NCI-H2227 (cell line): ENCODE measurements at regions not wholly inside any gene's neighbourhood (a gene's known extent, or its start where the extent isn't known, plus 50 kb on each side); places are given as distances from the start of the nearest gene placed in this dataset.
"Not testable (repeated sequence)": the region's sequence is repeated elsewhere in the genome, so short reads cannot be mapped to it uniquely, and the experiment has no call there.

Source experiments
- DNase-seq: peaks from one replicate; lab custom pipeline; 2025; ENCODE audit not compliant: unreplicated experiment; lab: John Stamatoyannopoulos, UW

- peak; percentile 81 for DNase-seq
These were observed 59.7 kb downstream of the RNF112 start for GRCh38 chr17:19470530-19471261.

- DNase-seq, result not testable (repeated sequence)
These were observed 59.2 kb upstream of the SLC47A1 start for GRCh38 chr17:19474405-19474804.

- not testable (repeated sequence) for DNase-seq
These were observed 57.9 kb upstream of the SLC47A1 start for GRCh38 chr17:19475800-19476199.

- no peak for DNase-seq
These were observed 51.1 kb upstream of the SLC47A1 start for GRCh38 chr17:19482576-19482975.
